Smooth muscle cell (in vitro differentiated cells): ENCODE measurements at regions not wholly inside any gene's neighbourhood (a gene's known extent, or its start where the extent isn't known, plus 50 kb on each side); places are given as distances from the start of the nearest gene placed in this dataset.

ENCODE experiments used
- DNase-seq: peaks from one replicate; lab custom pipeline; 2025; ENCODE audit not compliant: unreplicated experiment; lab: John Stamatoyannopoulos, UW
- H2AFZ ChIP-seq: fragments of 200-600 bp; sonication (generic); 2 replicates; pipeline ENCODE4 v1.6.0; 2016; ENCODE audit warnings: antibody characterized with exemption, low read depth, mild to moderate bottlenecking
- H3F3A ChIP-seq: fragments of 200-600 bp; sonication (generic); 2 replicates; pipeline ENCODE4 v1.6.0; 2017; ENCODE audit warnings: antibody characterized with exemption, low read depth
- H3K27ac ChIP-seq: fragments of 200-600 bp; sonication (generic); 2 replicates; pipeline ENCODE4 v1.5.1; 2016; ENCODE audit warnings: low read depth, mild to moderate bottlenecking
- H3K27me3 ChIP-seq: fragments of 200-600 bp; sonication (generic); 2 replicates; pipeline ENCODE4 v1.6.1; 2016; ENCODE audit warnings: low read depth, mild to moderate bottlenecking
- H3K36me3 ChIP-seq: fragments of 200-600 bp; sonication (generic); 2 replicates; pipeline ENCODE4 v1.5.1; 2016; ENCODE audit warnings: low read depth
- H3K4me1 ChIP-seq: fragments of 200-600 bp; sonication (generic); 2 replicates; pipeline ENCODE4 v1.5.1; 2016; ENCODE audit warnings: low read depth
- H3K4me2 ChIP-seq: fragments of 200-600 bp; sonication (generic); 2 replicates; pipeline ENCODE4 v1.6.0; 2016; ENCODE audit warnings: mild to moderate bottlenecking
- H3K4me3 ChIP-seq: fragments of 200-600 bp; sonication (generic); 2 replicates; pipeline ENCODE4 v1.5.1; 2016; ENCODE audit warnings: mild to moderate bottlenecking
- H3K79me2 ChIP-seq: fragments of 200-600 bp; sonication (generic); 2 replicates; pipeline ENCODE4 v1.6.0; 2016; ENCODE audit warnings: low read depth, mild to moderate bottlenecking
- H3K9ac ChIP-seq: fragments of 200-600 bp; sonication (generic); 2 replicates; pipeline ENCODE4 v1.6.0; 2016; ENCODE audit warnings: low read depth
- H3K9me3 ChIP-seq: fragments of 200-600 bp; sonication (generic); replicated peaks from 2 replicates; pipeline ENCODE4 v1.5.1; 2016; ENCODE audit warnings: low read depth
- H4K20me1 ChIP-seq: fragments of 200-600 bp; sonication (generic); 2 replicates; pipeline ENCODE4 v1.6.0; 2016; ENCODE audit warnings: low read depth
- WGBS: methylation state at CpG from one replicate; pipeline ENCODE4 v1.1.7; 2016; ENCODE audit warnings: low lambda C conversion rate; 5-methylcytosine and 5-hydroxymethylcytosine counted together
- TF ChIP-seq, protein P1 (sequence below): fragments of 200-600 bp; sonication (generic); IDR thresholded peaks from 2 replicates; pipeline ENCODE4 v1.5.1; 2017; ENCODE audit warnings: borderline replicate concordance, mild to moderate bottlenecking, antibody characterized with exemption; ENCODE audit not compliant: insufficient read depth, poor library complexity, severe bottlenecking

DNA sequence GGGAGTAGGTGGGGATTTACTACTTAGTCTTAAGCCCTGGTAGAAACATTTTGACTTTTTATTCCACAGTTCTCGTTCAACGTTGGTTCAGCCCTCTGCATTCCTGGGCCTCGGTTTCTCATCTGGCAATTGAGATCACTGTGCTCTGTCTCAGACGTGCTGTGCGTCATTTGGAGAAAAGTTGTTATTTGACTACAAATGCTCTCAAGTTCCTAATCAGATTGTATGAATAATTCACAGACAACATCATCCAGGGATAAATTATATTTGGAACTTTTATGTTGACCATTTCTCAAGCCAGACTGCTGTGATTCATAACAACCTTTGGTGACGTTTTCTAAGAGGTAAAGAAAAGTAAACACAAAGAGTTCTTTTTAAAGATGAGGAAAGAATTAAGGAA is 69.2 kb downstream of the BLID start:
- no peak for DNase-seq
- Histone ChIP-seq H4K20me1 (no peaks in the 10 kb centered on the region), H3K9me3 (no peaks in the 10 kb centered on the region), H3K4me3 (no peak overlapping the region), H3K4me1 (peaks cover 10% of the 10 kb centered on the region), H3K79me2 (no peaks in the 10 kb centered on the region), H3K27ac (peak overlapping the region; percentile 95), H3F3A (peaks cover 6% of the 10 kb centered on the region), H3K27me3 (no peaks in the 10 kb centered on the region), H2AFZ (no peak overlapping the region), H3K9ac (peak overlapping the region; percentile 61), H3K4me2 (peak overlapping the region; percentile 6), H3K36me3 (no peaks in the 10 kb centered on the region)
- 39% methylated on average over 6 of the region's 6 CpGs for WGBS
- TF ChIP-seq, protein P1, sequence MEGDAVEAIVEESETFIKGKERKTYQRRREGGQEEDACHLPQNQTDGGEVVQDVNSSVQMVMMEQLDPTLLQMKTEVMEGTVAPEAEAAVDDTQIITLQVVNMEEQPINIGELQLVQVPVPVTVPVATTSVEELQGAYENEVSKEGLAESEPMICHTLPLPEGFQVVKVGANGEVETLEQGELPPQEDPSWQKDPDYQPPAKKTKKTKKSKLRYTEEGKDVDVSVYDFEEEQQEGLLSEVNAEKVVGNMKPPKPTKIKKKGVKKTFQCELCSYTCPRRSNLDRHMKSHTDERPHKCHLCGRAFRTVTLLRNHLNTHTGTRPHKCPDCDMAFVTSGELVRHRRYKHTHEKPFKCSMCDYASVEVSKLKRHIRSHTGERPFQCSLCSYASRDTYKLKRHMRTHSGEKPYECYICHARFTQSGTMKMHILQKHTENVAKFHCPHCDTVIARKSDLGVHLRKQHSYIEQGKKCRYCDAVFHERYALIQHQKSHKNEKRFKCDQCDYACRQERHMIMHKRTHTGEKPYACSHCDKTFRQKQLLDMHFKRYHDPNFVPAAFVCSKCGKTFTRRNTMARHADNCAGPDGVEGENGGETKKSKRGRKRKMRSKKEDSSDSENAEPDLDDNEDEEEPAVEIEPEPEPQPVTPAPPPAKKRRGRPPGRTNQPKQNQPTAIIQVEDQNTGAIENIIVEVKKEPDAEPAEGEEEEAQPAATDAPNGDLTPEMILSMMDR, result no peak

DNA sequence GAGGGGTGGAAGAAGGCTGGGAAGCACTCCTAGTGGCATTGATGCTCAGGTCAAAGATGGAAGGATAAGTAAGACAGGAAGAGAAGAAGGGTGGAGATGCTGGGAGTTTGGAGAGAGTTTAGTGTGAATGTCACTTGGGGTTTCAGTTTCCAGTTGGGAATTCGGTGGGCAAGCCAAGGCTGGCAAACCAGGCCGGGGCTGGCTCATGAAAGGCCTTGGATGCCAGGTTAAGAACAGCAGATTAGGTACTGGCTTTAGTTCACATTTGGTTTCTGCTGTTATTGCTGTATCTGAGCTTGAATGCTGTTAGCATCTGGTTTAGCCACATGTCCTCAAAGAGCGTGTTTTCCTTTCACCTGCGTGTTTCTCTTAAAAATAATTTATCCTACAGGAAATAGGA is 69.6 kb downstream of the BLID start:
- TF ChIP-seq, protein P1, result no peak
- WGBS, result 40% methylated on average over 4 of the region's 4 CpGs
- no peaks in the 10 kb centered on the region for H4K20me1 ChIP-seq
- H3K4me3 ChIP-seq, result no peak overlapping the region
- H3K9me3 ChIP-seq, result no peaks in the 10 kb centered on the region
- H3K9ac ChIP-seq, result peak overlapping the region; percentile 58
- H3K27ac ChIP-seq, result peak overlapping the region; percentile 95
- H3K27me3 ChIP-seq, result no peaks in the 10 kb centered on the region
- DNase-seq, result no peak
- H3K36me3 ChIP-seq, result no peaks in the 10 kb centered on the region
- no peak overlapping the region for H2AFZ ChIP-seq
- peaks cover 6% of the 10 kb centered on the region for H3F3A ChIP-seq
- peak overlapping the region; percentile 6 for H3K4me2 ChIP-seq
- peaks cover 10% of the 10 kb centered on the region for H3K4me1 ChIP-seq
- H3K79me2 ChIP-seq, result no peaks in the 10 kb centered on the region

DNA sequence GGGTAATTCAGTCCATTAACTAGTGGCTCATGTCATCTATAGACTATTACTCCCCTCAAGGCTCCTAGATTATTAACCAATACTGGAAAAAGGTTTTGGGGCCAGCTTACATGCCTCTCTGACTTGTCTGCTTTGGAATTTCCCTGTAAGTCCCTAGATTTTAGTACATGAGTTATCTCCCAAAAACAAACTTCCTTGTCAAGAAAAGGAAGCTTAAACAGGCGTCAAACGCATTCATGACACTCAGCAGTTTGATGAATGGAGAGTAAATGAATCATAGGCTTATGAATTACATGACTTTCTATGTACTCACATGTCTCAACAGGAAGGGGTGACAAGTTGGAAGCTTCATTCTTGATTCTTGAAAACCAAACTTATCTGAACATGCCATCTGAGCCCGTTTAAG is 70.8 kb downstream of the BLID start:
- 5% methylated on average over 3 of the region's 3 CpGs for WGBS
- no peaks in the 10 kb centered on the region for H3K9me3 ChIP-seq
- no peak overlapping the region for H2AFZ ChIP-seq
- H3K9ac ChIP-seq, result peak overlapping the region; percentile 69
- no peaks in the 10 kb centered on the region for H3K79me2 ChIP-seq
- TF ChIP-seq, protein P1, result no peak
- no peaks in the 10 kb centered on the region for H3K36me3 ChIP-seq
- H3F3A ChIP-seq, result peaks cover 6% of the 10 kb centered on the region
- H3K27ac ChIP-seq, result peak overlapping the region; percentile 95
- no peaks in the 10 kb centered on the region for H4K20me1 ChIP-seq
- no peak for DNase-seq
- peaks cover 10% of the 10 kb centered on the region for H3K4me1 ChIP-seq
- no peaks in the 10 kb centered on the region for H3K27me3 ChIP-seq
- H3K4me2 ChIP-seq, result peak overlapping the region; percentile 60
- H3K4me3 ChIP-seq, result no peak overlapping the region

DNA sequence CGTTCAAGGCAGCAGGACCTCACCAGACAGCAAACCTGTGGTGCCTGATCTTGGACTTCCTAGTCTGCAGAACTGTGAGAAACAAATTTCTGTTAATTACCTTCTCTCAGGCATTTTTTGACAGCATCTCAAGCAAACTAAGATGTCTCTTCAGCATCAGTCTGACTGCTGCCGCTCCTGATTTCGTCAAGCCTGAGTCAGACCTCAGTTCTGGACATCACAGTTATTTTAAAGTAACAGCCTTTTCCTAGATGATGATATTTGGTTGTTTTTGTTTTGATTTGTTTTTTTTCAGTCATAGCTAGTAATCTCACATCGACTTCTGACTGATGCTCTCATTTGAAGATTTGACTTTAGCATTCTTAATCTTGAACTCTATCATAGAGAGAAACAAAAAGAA is 71.9 kb downstream of the BLID start:
- Histone ChIP-seq H3K79me2 (no peaks in the 10 kb centered on the region), H3K27ac (peak overlapping the region; percentile 95), H3K4me3 (no peak overlapping the region), H3K27me3 (no peaks in the 10 kb centered on the region), H3K36me3 (no peaks in the 10 kb centered on the region), H3K9me3 (no peaks in the 10 kb centered on the region), H3F3A (peaks cover 6% of the 10 kb centered on the region), H3K4me1 (peaks cover 10% of the 10 kb centered on the region), H4K20me1 (no peaks in the 10 kb centered on the region), H3K4me2 (peak overlapping the region; percentile 60), H2AFZ (no peak overlapping the region), H3K9ac (no peak overlapping the region)
- TF ChIP-seq, protein P1, result no peak
- no peak for DNase-seq
- WGBS, result 39% methylated on average over 4 of the region's 4 CpGs
